HFF-Myc (cell line): ENCODE measurements at regions not wholly inside any gene's neighbourhood (a gene's known extent, or its start where the extent isn't known, plus 50 kb on each side); places are given as distances from the start of the nearest gene placed in this dataset.

Experiments used
- DNase-seq: peaks from one replicate; pipeline ENCODE4 v3.0.0-alpha.2; 2011; ENCODE audit warnings: low read depth; ENCODE audit errors: extremely low read depth
- H3K4me3 ChIP-seq: replicated peaks from 2 replicates; pipeline ENCODE4 v1.5.1; 2011; ENCODE audit warnings: low read depth, mild to moderate bottlenecking, control low read depth, low read length
- TF ChIP-seq, protein P1 (sequence below): IDR thresholded peaks from 2 replicates; pipeline ENCODE4 v1.5.1; 2012; ENCODE audit warnings: mild to moderate bottlenecking, low read depth, low read length, control low read depth; ENCODE audit errors: missing control alignments

DNA sequence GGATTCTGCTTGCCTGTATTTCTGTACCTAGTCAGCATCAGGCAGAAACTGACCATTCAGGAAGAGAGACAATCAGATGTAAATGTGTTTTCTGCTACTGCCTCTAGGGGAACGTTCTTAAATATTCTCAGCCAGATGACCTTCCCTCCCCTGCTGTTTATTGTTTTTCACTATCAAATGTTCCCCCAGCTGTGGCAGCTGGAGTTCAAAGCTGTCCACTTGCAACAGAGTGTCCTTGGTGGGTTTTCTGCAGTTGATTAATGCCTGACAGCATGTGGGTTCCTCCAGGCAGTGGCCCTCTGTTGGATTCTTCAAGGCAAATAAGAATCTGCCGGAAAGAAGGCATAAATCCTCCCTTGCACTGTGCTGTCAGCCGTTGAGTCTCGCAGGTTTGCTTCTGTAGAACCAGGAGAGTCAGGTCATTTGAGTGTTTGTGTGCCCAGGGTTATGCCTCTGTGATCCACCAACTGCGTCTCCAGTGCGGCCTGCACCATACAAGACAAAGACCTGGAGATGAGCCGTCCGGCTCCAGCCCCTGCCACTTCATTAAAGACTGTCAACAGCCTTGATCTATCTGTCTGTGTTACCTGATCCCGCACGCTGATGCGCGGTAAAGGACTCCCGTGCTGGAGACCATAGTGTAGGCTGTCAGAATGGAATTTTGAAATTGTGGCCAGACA lies 203.4 kb downstream of the GADD45G start:
- no peak for DNase-seq
- H3K4me3 ChIP-seq = no peak overlapping the region
- TF ChIP-seq, protein P1, sequence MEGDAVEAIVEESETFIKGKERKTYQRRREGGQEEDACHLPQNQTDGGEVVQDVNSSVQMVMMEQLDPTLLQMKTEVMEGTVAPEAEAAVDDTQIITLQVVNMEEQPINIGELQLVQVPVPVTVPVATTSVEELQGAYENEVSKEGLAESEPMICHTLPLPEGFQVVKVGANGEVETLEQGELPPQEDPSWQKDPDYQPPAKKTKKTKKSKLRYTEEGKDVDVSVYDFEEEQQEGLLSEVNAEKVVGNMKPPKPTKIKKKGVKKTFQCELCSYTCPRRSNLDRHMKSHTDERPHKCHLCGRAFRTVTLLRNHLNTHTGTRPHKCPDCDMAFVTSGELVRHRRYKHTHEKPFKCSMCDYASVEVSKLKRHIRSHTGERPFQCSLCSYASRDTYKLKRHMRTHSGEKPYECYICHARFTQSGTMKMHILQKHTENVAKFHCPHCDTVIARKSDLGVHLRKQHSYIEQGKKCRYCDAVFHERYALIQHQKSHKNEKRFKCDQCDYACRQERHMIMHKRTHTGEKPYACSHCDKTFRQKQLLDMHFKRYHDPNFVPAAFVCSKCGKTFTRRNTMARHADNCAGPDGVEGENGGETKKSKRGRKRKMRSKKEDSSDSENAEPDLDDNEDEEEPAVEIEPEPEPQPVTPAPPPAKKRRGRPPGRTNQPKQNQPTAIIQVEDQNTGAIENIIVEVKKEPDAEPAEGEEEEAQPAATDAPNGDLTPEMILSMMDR = no peak

DNA sequence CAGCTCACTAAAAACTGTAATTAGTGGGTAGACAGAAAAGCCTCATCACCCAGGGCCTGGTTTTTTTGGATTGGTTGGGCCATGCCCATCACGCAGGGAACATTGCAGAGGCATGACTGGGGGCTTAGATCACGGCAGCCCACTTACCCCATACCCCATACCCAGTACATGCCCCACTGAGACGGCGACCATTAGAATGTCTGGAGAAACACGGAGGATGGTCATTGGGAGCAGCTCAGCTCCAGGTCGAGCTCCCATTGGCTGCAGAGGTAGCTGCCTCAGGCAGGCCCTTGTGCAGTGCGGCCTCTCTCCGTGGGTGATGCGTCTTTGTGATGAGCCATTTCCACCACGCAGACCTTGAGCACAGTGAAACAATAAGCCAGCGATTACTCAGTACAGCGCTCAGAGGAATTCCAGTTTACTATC lies 204.0 kb downstream of the GADD45G start:
- no peak for DNase-seq
- no peak overlapping the region for H3K4me3 ChIP-seq
- TF ChIP-seq, protein P1 = no peak

DNA sequence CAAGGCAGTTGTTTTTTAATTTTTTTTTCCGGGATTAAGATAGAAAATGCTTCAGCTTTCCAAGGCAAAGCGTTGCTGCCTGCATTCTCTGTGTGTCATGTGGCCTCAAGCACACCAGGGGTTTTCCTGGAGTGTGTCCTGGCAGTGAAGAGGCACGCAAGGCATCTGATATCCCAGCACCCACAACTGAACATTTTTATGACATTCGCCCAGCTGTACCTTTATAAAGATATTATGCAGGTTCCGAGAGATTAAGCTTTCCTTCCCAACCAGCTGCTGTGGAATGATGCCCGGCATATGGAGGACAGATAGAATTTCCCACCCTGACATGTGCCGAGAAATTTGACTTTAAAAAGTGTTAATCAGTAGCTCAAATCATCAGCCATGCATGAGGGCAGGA lies 205.6 kb downstream of the GADD45G start:
- DNase-seq = no peak
- H3K4me3 ChIP-seq = no peak overlapping the region
- TF ChIP-seq, protein P1 = no peak

DNA sequence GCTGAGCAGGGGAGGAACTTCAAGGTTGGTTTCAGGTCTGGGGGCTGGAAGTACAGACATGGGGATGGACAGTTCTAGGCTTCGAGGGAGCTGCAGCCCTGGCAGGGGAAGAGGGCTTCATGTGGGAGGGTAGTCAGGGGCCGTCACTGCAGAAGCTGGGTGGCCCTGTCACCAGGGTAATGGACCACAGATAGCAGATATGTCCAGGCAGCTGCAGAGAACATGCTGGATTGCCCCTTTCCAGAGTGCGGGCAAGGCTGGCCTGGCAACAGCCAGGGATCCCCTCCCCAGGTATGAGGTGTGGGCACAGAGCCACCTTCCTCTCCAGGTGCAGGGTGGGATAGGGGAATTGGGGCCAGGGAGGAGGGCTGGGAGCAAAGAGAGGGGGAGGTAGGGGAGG lies 206.5 kb downstream of the GADD45G start:
- TF ChIP-seq, protein P1 = no peak
- H3K4me3 ChIP-seq = no peak overlapping the region
- DNase-seq = no peak

DNA sequence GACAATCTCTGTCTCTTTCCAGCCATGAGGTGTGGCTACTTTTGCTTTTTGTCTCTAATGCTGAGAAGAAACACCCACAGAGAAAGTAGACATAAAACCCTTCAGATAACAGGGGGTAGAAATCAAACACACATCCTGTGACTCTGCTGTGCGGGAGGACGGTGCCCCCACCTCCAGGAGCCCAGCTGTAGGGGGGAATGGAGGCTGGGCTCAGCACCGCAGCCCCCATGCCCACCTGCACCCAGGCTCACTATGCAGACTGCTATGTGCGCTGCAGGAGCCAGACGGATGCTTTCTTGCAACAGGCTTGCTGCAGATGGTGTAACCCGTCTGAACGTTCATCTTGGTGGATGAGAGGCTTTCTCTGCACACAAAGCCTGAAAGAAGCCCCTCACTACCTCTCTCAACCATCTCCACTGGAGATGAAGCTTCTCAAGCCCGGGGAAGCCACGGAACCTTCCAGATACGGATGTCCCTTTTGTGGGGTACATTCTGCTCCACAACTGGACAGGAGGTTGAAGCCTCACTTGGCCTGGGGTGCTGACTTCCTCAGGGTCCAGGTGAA lies 207.2 kb downstream of the GADD45G start:
- TF ChIP-seq, protein P1 = no peak
- no peak overlapping the region for H3K4me3 ChIP-seq
- no peak for DNase-seq

DNA sequence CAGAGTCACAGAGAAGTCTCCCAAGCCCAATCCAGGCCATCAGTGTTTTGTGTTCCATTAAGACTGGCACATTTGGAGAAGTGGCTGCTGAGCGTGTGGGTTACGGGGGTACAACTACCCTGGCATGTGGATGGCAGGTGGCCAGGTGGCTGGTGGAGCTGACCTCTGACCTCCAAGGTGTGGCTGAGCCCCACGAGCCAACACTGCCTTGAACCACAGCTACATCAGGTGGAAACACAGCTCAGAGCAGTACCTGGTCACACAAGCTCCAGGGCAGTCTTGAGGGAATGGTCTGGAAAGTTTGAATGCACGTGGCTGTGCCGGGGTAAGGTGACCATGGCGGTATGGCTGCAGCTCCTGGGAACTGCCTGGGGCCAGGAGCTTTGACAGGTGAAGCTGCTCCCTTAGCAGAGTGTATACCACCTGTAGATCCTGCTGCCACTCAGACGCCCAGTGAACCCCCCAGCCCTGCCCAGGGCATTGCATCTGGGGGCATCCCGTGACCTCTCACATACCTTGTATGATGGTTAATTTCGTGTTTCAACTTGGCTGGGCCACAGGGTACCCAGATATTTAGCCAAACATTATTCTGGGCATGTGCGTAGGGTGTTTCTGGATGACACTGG lies 207.9 kb downstream of the GADD45G start:
- DNase-seq = no peak
- TF ChIP-seq, protein P1 = no peak

DNA sequence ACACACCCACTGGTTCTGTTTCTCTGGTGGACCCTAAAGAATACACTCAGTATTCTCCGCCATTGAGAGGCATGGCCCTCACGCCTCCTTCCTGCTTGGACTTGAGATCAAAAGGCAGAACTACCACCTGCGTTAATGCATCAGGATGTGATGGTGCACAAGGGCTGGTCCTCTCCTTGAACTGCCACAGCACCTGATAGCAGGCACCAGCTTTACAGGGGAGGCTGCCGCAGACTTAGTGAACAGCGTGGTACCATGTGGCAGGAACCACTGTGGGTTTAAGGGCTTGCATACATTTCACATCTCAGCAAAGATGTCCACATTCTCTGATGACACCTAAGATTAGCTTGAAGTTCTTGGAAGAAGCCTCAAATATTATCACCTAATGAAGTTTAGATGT lies 208.7 kb downstream of the GADD45G start:
- no peak overlapping the region for H3K4me3 ChIP-seq
- DNase-seq = no peak
- TF ChIP-seq, protein P1 = no peak

More for the DNA sequence above, 207.9 kb downstream of the GADD45G start:
- H3K4me3 ChIP-seq = no peak overlapping the region
